H1 (cell line): ENCODE measurements at regions not wholly inside any gene's neighbourhood (a gene's known extent, or its start where the extent isn't known, plus 50 kb on each side); places are given as distances from the start of the nearest gene placed in this dataset.

Source experiments
- CBX8 ChIP-seq: fragments of 300-800, 300-1000 bp; sonication (generic); IDR thresholded peaks from 2 replicates; pipeline ENCODE4 v1.7.1; 2016; ENCODE audit warnings: low read depth, low read length, borderline replicate concordance
- CEBPB ChIP-seq: IDR thresholded peaks from 2 replicates; pipeline ENCODE4 v1.6.1; 2012; ENCODE audit warnings: low read depth, low read length
- CHD2 ChIP-seq: IDR thresholded peaks from 2 replicates; pipeline ENCODE4 v1.6.1; 2012; ENCODE audit warnings: low read length, improper control_type of control experiment
- CHD7 ChIP-seq: fragments of 300-600 bp; sonication (generic); IDR thresholded peaks from 2 replicates; pipeline ENCODE4 v1.7.1; 2012; ENCODE audit warnings: low read length, moderate library complexity, mild to moderate bottlenecking, inconsistent platforms; ENCODE audit not compliant: insufficient replicate concordance
- CTCF ChIP-seq, 3 experiments: IDR thresholded peaks; 1 replicate in 2 of 3; 2 replicates in 1 of 3; pipeline versions ENCODE4 v1.5.1 to v1.6.1; 2011; ENCODE audit warnings: low read length in 3 of 3, mild to moderate bottlenecking in 3 of 3, inconsistent platforms in 2 of 3, low read depth in 1 of 3, moderate library complexity in 1 of 3; ENCODE audit not compliant: insufficient read depth in 1 of 3; ENCODE audit errors: control extremely low read depth in 1 of 3
- EZH2 ChIP-seq: fragments of 200-600 bp; sonication (generic); IDR thresholded peaks from 2 replicates; pipeline ENCODE4 v1.7.1; 2012; ENCODE audit warnings: low read depth, mild to moderate bottlenecking, moderate library complexity, low read length, inconsistent platforms; ENCODE audit not compliant: severe bottlenecking
- FOSL1 ChIP-seq: IDR thresholded peaks from 2 replicates; pipeline ENCODE4 v1.6.1; 2011; ENCODE audit warnings: mild to moderate bottlenecking, low read depth, low read length, moderate library complexity; ENCODE audit not compliant: insufficient read depth
- JUN ChIP-seq: IDR thresholded peaks from 2 replicates; pipeline ENCODE4 v1.6.1; 2011; ENCODE audit warnings: low read depth, mild to moderate bottlenecking, improper control_type of control experiment, low read length
- NANOG ChIP-seq: IDR thresholded peaks from 2 replicates; pipeline ENCODE4 v1.6.1; 2011; ENCODE audit warnings: low read length, low read depth, mild to moderate bottlenecking, inconsistent platforms; ENCODE audit not compliant: insufficient read depth, poor library complexity, severe bottlenecking
- POLR2AphosphoS5 ChIP-seq: IDR thresholded peaks from 2 replicates; pipeline ENCODE4 v1.6.1; 2011; ENCODE audit warnings: low read depth, low read length
- SIN3A ChIP-seq, 2 experiments: IDR thresholded peaks in 1 of 2; conservative IDR thresholded peaks in 1 of 2; 2 replicates each; pipeline ENCODE4 v1.6.1; 2011 to 2012; ENCODE audit warnings: low read length in 2 of 2, improper control_type of control experiment in 1 of 2, low read depth in 1 of 2, mild to moderate bottlenecking in 1 of 2
- SP1 ChIP-seq: IDR thresholded peaks from 2 replicates; pipeline ENCODE4 v1.6.1; 2011; ENCODE audit warnings: low read depth, low read length
- TF ChIP-seq, protein P1 (sequence below): IDR thresholded peaks from 2 replicates; pipeline ENCODE4 v1.6.1; 2011; ENCODE audit warnings: low read depth, mild to moderate bottlenecking, low read length; ENCODE audit not compliant: insufficient read depth

DNA sequence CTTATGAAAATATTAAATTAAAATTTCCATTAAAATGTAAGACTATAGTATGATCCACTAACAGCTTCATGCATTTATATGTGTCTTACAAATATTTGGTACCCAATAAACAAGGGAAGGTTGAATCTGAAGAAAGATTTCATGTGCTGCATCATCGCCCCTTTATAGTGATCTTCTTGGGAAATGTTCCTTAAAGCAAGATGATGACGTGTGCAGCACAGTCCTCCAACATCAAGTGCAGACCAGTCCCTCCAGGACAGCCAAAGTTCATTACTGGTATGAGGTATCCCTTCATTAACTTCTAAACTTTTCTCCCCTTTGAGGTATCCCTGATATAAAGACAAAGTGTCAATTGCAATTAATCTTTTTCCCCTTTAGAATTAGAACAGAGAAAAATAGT is 567.0 kb downstream of the METTL15 start:
- no peak for TF ChIP-seq CTCF (IDR thresholded peaks at IDR 0.05; ENCODE audit: control extremely low read depth in 1 of 3, insufficient read depth in 1 of 3, low read depth in 1 of 3, low read length in 3 of 3)
- TF ChIP-seq SP1, result no peak
- TF ChIP-seq JUN, result no peak
- no peak for TF ChIP-seq EZH2
- no peak for TF ChIP-seq NANOG
- no peak for TF ChIP-seq FOSL1
- no peak for TF ChIP-seq CHD7
- TF ChIP-seq, protein P1, sequence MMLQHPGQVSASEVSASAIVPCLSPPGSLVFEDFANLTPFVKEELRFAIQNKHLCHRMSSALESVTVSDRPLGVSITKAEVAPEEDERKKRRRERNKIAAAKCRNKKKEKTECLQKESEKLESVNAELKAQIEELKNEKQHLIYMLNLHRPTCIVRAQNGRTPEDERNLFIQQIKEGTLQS, result no peak
- TF ChIP-seq CHD2, result no peak
- TF ChIP-seq SIN3A (conservative IDR thresholded peaks at IDR 0.05 in 1 of 2, IDR thresholded peaks at IDR 0.05 in 1 of 2; ENCODE audit: low read depth in 1 of 2, low read length in 2 of 2), result no peak
- TF ChIP-seq CBX8, result no peak
- no peak for TF ChIP-seq POLR2AphosphoS5
- TF ChIP-seq CEBPB, result no peak
